ENCODE measurements at regions not wholly inside any gene's neighbourhood (a gene's known extent, or its start where the extent isn't known, plus 50 kb on each side); places are given as distances from the start of the nearest gene placed in this dataset.
"Not testable (repeated sequence)": the region's sequence is repeated elsewhere in the genome, so short reads cannot be mapped to it uniquely, and the experiment has no call there.

DNA sequence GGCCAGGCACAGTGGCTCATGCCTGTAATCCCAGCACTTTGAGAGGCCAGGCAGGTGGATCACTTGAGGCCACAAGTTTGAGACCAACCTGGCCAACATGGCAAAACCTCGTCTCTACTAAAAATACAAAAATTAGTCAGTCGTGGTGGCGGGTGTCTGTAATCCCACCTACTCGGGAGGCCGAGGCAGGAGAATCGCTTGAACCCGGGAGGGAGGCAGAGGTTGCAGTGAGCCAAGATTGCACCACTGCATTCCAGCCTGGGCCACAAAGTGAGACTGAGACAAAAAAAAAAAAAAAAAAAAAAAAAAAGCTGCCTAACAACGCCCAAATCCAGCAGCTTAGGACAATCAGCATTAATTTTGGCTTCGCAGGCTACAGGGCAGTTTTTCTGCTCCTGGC, 167.1 kb downstream of the GOSR1 start:
- DNase-seq (ENCODE audit: low spot score in 2 of 2); intact Hi-C loops (cut with DNase I; ENCODE audit: low total_unique reads); H3K4me3 ChIP-seq (ENCODE audit: low read depth, poor library complexity, severe bottlenecking): not testable (repeated sequence)
- 70 to 84% methylated on average over 7 to 8 of the region's 9 CpGs for WGBS, 2 donors

DNA sequence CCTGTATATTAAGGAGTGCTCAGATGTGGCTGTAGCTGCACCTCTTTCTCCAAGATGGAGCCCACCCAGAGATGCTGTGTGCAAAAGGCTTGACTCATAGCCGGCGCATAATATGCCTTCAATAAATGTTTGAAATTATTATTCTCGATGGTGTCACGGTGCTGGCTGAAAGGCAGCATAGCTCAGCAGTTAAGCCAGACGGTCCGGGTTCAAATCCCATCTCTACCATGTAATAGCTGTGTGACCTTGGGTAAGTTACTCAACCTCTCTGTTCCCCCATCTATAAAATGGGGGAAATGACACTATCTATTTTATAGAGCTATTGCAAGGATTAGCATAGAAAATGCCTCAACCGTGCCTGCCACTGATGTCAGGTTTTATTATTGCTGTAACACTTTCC, 164.2 kb downstream of the GOSR1 start:
- DNase-seq (ENCODE audit: low spot score in 2 of 2); H3K4me3 ChIP-seq (ENCODE audit: low read depth, poor library complexity, severe bottlenecking); intact Hi-C loops (cut with DNase I; ENCODE audit: low total_unique reads): not testable (repeated sequence)
- 89 to 93% methylated on average over 7 of the region's 7 CpGs for WGBS, 2 donors

DNA sequence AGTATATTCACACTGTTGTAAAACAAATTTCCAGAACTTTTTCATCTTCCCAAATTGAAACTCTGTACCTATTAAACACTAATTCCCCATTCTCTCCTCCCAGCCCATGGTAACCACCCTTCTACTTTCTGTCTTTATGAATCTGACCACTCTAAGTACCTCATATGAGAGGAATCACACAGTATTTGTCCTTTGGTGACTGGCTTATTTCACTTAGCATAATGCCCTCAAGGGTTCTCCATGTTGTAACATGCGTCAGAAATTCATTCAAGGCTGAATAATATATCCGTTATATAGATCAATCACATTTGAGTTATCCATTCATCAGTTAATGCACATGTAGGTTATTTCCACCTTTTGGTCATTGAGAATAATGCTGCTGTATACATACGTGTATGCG, 162.2 kb downstream of the GOSR1 start:
- 49 to 79% methylated on average over 2 to 3 of the region's 4 CpGs for WGBS, 2 donors
- intact Hi-C loops (cut with DNase I; ENCODE audit: low total_unique reads), result not testable (repeated sequence)

DNA sequence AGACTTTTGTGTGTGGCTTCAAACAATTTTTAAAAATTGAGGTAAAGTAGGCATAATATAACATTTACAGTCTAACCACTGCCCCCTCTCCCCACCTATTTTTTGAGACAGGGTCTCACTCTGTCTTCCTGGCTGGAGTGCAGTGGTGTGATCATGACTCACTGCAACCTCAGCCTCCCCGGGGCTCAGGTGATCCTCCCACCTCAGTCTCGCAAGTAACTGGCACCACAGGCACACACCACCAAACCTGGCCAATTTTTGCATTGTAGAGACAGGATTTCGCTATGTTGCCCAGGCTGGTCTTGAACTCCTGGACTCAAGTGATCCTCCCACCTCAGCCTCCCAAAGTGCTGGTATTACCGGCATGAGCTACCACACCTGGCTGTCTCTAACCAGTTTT, 161.8 kb downstream of the GOSR1 start:
- H3K4me3 ChIP-seq (ENCODE audit: low read depth, poor library complexity, severe bottlenecking); DNase-seq (ENCODE audit: low spot score in 2 of 2); intact Hi-C loops (cut with DNase I; ENCODE audit: low total_unique reads): not testable (repeated sequence)
- WGBS, 2 donors, result 62 to 67% methylated on average over 4 of the region's 4 CpGs

More for the DNA sequence above, 162.2 kb downstream of the GOSR1 start:
- H3K4me3 ChIP-seq (ENCODE audit: low read depth, poor library complexity, severe bottlenecking); DNase-seq (ENCODE audit: low spot score in 2 of 2): not testable (repeated sequence)

DNA sequence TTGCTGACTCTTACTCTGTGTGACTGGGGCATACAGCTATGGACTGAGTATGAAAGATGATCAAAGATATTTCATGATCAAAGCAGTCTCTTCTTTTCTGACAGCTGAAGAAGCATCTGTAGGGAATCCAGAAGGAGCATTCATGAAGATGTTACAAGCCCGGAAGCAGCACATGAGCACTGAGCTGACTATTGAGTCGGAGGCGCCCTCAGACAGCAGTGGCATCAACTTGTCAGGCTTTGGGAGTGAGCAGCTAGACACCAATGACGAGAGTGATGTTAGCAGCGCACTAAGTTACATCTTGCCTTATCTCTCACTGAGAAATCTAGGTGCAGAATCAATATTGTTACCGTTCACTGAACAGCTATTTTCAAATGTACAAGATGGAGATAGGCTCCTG, 154.4 kb downstream of the GOSR1 start:
- H3K4me3 ChIP-seq (ENCODE audit: low read depth, poor library complexity, severe bottlenecking); DNase-seq (ENCODE audit: low spot score in 2 of 2); intact Hi-C loops (cut with DNase I; ENCODE audit: low total_unique reads): not testable (repeated sequence)
- 94 to 96% methylated on average over 6 of the region's 6 CpGs for WGBS, 2 donors

DNA sequence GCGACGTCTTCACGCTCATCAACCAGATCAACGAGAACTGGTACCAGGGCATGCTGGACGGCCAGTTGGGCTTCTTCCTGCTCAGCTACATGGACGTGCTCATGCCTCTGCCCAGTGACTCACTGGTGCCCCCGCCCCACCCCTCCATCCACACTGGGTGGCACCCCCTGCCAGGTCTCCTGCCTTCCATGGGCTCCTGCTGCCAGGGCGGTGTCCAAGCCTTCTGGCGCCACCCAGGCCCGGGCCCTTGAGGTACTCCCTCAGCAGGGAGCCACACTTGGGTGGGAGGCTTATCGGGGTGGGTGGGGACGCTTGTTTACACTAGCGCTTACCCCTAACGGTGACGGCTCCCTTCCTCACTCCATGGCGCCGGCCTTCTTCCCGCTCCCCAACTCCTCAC, 148.2 kb downstream of the GOSR1 start:
- WGBS, 2 donors, result 95 to 97% methylated on average over 4 to 7 of the region's 18 CpGs
- not testable (repeated sequence) for DNase-seq (ENCODE audit: low spot score in 2 of 2)

DNA sequence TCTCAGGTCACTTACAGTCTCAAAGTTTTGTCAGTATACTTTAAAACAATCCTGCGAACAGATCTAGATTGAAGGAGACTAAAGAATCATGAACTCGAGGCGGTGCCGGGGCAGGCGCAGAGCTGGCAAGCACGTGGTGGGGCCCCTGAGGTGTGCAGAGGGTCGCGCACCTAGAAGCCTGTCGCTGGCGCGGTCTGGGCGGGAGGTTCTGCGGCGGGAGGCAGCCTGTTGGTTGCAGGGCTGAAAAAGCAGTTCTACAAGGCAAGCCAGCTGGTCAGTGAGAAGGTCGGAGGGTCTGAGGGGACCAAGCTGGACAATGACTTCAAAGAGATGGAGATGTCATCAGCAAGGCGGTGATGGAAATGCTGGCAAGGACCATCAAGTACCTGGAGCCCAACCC, 147.0 kb downstream of the GOSR1 start:
- DNase-seq (ENCODE audit: low spot score in 2 of 2); intact Hi-C loops (cut with DNase I; ENCODE audit: low total_unique reads); H3K4me3 ChIP-seq (ENCODE audit: low read depth, poor library complexity, severe bottlenecking): not testable (repeated sequence)
- WGBS, 2 donors, result 96 to 97% methylated on average over 16 of the region's 16 CpGs

More for the DNA sequence above, 148.2 kb downstream of the GOSR1 start:
- H3K4me3 ChIP-seq (ENCODE audit: low read depth, poor library complexity, severe bottlenecking); intact Hi-C loops (cut with DNase I; ENCODE audit: low total_unique reads): not testable (repeated sequence)

DNA sequence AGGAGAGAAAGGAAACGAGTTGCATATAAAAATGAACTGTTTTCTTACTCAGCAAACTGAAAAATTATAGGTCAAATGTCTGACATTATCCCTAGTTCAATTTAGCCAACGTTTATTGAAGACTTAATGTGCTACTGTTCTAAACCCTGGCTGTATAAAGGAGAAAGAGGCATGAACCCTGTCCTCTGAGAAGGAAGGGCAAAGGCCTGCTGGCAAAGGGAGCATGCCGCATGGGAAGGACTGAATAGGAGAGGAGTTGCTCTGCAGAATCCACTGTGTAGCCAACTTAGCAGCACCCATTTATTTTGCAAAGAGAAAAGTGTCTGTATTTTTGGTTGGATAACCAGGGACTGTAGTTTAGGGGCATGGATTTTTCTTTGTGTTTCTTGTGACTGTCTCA, 132.5 kb downstream of the GOSR1 start:
- intact Hi-C loops (cut with DNase I; ENCODE audit: low total_unique reads); DNase-seq (ENCODE audit: low spot score in 2 of 2); H3K4me3 ChIP-seq (ENCODE audit: low read depth, poor library complexity, severe bottlenecking): not testable (repeated sequence)
- WGBS, 2 donors, result 49 to 68% methylated on average over 2 to 3 of the region's 3 CpGs

DNA sequence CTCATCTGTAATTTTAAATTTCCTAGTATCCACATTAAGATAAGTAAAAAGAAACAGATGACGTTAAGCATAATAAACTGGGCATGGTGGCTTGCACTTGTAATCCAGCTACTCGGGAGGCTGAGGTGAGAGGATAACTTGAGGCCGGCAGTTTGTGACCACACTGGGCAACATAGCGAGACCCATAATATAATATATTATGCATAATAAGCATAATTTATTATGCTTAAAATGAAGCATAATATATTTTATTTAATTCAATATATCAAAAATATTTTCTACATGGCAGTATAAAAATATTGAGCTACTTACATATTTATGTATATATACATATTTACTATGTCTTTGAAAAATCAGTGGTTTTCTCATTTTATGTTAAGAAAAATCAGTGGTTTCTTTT, 128.3 kb downstream of the GOSR1 start:
- DNase-seq (ENCODE audit: low spot score in 2 of 2), result peak in 1 of 2 donors; percentile 4
- TF ChIP-seq, protein P1, sequence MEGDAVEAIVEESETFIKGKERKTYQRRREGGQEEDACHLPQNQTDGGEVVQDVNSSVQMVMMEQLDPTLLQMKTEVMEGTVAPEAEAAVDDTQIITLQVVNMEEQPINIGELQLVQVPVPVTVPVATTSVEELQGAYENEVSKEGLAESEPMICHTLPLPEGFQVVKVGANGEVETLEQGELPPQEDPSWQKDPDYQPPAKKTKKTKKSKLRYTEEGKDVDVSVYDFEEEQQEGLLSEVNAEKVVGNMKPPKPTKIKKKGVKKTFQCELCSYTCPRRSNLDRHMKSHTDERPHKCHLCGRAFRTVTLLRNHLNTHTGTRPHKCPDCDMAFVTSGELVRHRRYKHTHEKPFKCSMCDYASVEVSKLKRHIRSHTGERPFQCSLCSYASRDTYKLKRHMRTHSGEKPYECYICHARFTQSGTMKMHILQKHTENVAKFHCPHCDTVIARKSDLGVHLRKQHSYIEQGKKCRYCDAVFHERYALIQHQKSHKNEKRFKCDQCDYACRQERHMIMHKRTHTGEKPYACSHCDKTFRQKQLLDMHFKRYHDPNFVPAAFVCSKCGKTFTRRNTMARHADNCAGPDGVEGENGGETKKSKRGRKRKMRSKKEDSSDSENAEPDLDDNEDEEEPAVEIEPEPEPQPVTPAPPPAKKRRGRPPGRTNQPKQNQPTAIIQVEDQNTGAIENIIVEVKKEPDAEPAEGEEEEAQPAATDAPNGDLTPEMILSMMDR (IDR thresholded peaks at IDR 0.05), result no peak
- no peak for TF ChIP-seq POLR2A (IDR thresholded peaks at IDR 0.05)
- intact Hi-C loops (cut with DNase I; ENCODE audit: low total_unique reads), result no loop called here
- 92 to 95% methylated on average over 4 of the region's 4 CpGs for WGBS, 2 donors
- no peak overlapping the region for H3K4me3 ChIP-seq (ENCODE audit: low read depth, poor library complexity, severe bottlenecking)

DNA sequence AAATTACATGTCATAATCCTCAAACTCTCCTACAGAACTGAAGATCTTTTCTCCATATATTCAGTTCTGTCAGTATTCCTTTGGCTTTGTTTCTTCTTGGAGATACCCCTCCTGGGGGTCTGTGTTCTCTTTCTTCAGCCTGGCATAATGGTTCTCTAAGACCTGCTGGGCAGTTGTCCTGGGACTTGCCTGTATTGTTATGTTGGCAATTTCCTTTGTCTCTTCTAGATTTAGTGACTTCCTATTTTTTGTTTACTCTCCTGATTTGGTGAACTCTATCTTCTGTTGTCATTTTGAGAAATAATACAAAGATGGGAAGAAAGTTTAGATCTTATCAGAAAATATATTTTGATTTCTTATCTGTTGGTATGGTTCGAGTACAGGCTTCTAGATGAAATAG, 127.8 kb downstream of the GOSR1 start:
- H3K4me3 ChIP-seq (ENCODE audit: low read depth, poor library complexity, severe bottlenecking), result no peak overlapping the region
- intact Hi-C loops (cut with DNase I; ENCODE audit: low total_unique reads), result no loop called here
- WGBS, 2 donors, result 96 to 98% methylated on average over 1 of the region's 1 CpG
- DNase-seq (ENCODE audit: low spot score in 2 of 2), result no peak
- TF ChIP-seq, protein P1 (IDR thresholded peaks at IDR 0.05), result no peak
- TF ChIP-seq POLR2A (IDR thresholded peaks at IDR 0.05), result no peak

DNA sequence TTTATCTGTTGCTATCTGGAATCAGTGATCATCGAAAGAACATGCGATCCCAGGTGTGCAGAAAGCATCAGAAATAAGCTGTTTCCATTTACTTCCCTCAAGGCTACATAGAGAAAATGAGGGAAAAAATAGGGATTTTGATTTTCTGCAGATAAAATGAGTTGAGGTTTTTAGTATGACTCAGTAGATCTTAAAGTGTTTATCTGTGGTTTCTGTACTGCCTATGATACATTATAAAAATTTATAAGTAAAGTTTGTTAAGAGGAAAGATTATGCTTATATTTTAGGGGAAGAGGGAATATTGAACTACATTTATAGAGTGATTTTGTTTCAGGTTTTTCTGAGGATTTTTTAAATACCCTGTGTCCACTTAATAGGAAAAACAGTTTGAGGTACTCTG, 125.2 kb downstream of the GOSR1 start:
- DNase-seq (ENCODE audit: low spot score in 2 of 2); H3K4me3 ChIP-seq (ENCODE audit: low read depth, poor library complexity, severe bottlenecking); intact Hi-C loops (cut with DNase I; ENCODE audit: low total_unique reads): not testable (repeated sequence)
- WGBS, 2 donors, result 54 to 66% methylated on average over 2 of the region's 2 CpGs

DNA sequence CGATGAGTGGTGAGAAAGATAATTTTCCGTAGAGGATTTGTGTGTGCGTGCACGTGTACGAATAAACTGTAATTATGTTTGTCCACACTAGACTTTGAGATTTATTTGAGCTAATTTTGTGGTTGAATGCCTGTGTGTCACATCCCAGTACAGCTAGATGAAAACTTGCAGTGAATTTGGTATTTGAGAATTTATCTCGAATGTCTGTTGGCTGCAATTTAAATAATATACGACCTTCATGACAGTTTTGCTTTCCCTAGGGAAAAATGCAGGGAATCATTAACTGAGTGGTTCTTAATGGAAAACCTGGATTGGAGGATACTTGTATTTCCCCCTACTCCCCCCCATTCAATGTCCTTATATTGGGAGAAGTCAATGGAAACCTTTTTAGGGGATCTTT, 124.8 kb downstream of the GOSR1 start:
- intact Hi-C loops (cut with DNase I; ENCODE audit: low total_unique reads); DNase-seq (ENCODE audit: low spot score in 2 of 2); H3K4me3 ChIP-seq (ENCODE audit: low read depth, poor library complexity, severe bottlenecking): not testable (repeated sequence)
- WGBS, 2 donors, result 20 to 31% methylated on average over 7 of the region's 7 CpGs

All from lower leg skin (tissue), 4 donors.